Neural crest cell (in vitro differentiated cells): ENCODE measurements at regions not wholly inside any gene's neighbourhood (a gene's known extent, or its start where the extent isn't known, plus 50 kb on each side); places are given as distances from the start of the nearest gene placed in this dataset.

Source experiments
- DNase-seq: peaks from one replicate; pipeline ENCODE4 v3.0.0; 2021; ENCODE audit warnings: low read depth, mixed read lengths, low spot score
- H3K27ac Mint-ChIP-seq: one replicate; pipeline ENCODE4 v1.8.0; 2021; ENCODE audit warnings: mild to moderate bottlenecking, mixed read lengths; ENCODE audit not compliant: unreplicated experiment
- H3K27me3 Mint-ChIP-seq: 2 replicates; pipeline ENCODE4 v1.8.0; 2021; ENCODE audit warnings: low read depth, mild to moderate bottlenecking, mixed read lengths
- H3K36me3 Mint-ChIP-seq: 2 replicates; pipeline ENCODE4 v1.8.0; 2021; ENCODE audit warnings: low read depth, mild to moderate bottlenecking, mixed read lengths
- H3K4me1 Mint-ChIP-seq: 2 replicates; pipeline ENCODE4 v1.8.0; 2021; ENCODE audit warnings: mixed read lengths
- H3K4me3 Mint-ChIP-seq: one replicate; pipeline ENCODE4 v1.8.0; 2021; ENCODE audit warnings: mild to moderate bottlenecking, mixed read lengths
- H3K9me3 Mint-ChIP-seq: 2 replicates; pipeline ENCODE4 v1.8.0; 2021; ENCODE audit warnings: mixed read lengths
- CTCF ChIP-seq: fragments of 200-600 bp; sonication (generic); conservative IDR thresholded peaks from 2 replicates; pipeline ENCODE4 v1.5.0; 2021; ENCODE audit warnings: antibody characterized with exemption, mild to moderate bottlenecking

DNA sequence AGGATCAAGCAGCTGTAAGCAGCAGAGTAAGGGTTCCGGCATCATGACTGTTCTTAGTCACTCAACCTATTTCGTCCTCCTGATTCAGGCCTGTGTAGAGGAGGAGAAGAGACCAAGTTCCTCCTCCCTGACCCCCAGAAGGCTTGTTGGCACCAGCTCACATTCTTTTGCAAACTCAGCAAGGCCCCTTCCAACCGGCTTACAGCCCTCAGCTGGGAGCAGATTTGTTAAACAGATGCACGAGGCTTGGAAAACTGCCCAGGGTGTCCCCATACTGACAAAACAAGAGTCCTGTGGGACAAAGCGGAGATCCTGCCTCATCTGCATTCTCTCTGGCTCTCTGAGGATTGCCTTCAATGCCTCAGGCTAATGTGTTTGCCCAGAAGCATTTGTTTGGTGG, 113.2 kb upstream of the SOX21 start:
- TF ChIP-seq CTCF, result no peak
- Mint-ChIP-seq H3K4me3 (peak overlapping the region; percentile 14), H3K4me1 (peaks cover 39% of the 10 kb centered on the region), H3K27me3 (no peaks in the 10 kb centered on the region), H3K9me3 (no peaks in the 10 kb centered on the region), H3K36me3 (no peaks in the 10 kb centered on the region), H3K27ac (peak overlapping the region; percentile 63)
- peak; percentile 14 for DNase-seq

GRCh38 chr13:94824601-94825000, 112.3 kb upstream of the SOX21 start:
- no peaks in the 10 kb centered on the region for H3K27me3 Mint-ChIP-seq

GRCh38 chr13:94822356-94822755, 110.0 kb upstream of the SOX21 start:
- H3K36me3 Mint-ChIP-seq, result no peaks in the 10 kb centered on the region
- H3K27me3 Mint-ChIP-seq, result no peaks in the 10 kb centered on the region
- H3K9me3 Mint-ChIP-seq, result no peaks in the 10 kb centered on the region
- no peak for DNase-seq
- H3K4me3 Mint-ChIP-seq, result no peak overlapping the region
- H3K4me1 Mint-ChIP-seq, result peaks cover 12% of the 10 kb centered on the region
- no peak for TF ChIP-seq CTCF
- H3K27ac Mint-ChIP-seq, result no peak overlapping the region

More at GRCh38 chr13:94824601-94825000, 112.3 kb upstream of the SOX21 start:
- no peak for DNase-seq
- Mint-ChIP-seq H3K4me1 (peaks cover 30% of the 10 kb centered on the region), H3K9me3 (no peaks in the 10 kb centered on the region), H3K4me3 (no peak overlapping the region), H3K36me3 (no peaks in the 10 kb centered on the region), H3K27ac (no peak overlapping the region)
- TF ChIP-seq CTCF, result no peak

DNA sequence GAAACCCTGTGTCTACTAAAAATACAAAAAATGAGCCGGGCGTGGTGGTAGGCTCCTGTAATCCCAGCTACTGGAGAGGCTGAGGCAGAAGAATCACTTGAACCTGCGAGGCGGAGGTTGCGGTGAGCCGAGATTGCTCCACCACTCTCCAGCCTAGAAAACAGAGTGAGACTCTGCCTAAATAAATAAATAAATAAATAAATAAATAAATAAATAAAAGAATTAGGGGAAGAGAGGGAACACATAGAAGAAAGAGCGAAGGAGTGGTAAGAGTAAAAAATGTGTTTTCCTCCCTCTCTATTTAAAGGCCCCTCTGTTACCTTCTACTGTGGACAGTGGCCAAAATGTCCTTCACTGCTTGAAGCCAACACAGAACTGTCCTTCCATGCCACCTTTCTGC, 103.9 kb upstream of the SOX21 start:
- H3K9me3 Mint-ChIP-seq, result no peaks in the 10 kb centered on the region
- H3K4me3 Mint-ChIP-seq, result no peak overlapping the region
- peak overlapping the region; percentile 57 for H3K27ac Mint-ChIP-seq
- TF ChIP-seq CTCF, result no peak
- H3K36me3 Mint-ChIP-seq, result no peaks in the 10 kb centered on the region
- no peak for DNase-seq
- no peaks in the 10 kb centered on the region for H3K27me3 Mint-ChIP-seq
- H3K4me1 Mint-ChIP-seq, result peaks cover 10% of the 10 kb centered on the region

DNA sequence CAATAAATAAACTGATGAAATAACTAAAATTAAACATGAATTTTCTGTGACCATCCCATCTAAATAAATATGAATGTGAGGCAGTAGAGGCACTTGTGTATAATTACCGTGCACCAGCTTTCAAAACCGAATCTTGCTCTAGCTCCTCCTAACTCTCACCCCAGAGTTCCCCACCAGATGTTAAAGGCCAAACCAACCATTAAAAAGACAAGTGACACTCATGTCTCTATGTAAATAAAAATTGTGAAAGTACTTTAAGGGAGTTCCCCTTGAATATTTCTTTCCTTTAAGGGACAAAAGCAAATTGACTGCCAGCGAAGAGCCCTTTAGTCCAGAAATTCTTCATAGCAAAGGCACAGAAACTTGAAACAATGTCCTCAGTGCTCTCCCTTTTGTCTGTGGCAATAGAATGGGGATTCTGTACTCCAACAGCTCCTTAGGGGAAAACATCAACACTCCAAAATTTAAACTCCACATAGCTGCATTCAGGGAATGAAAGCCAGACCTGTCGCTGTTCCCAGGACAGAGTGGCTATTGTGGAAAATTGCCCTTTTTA, 101.7 kb upstream of the SOX21 start:
- TF ChIP-seq CTCF, result no peak
- H3K27ac Mint-ChIP-seq, result peak overlapping the region; percentile 21
- H3K4me1 Mint-ChIP-seq, result peaks cover 10% of the 10 kb centered on the region
- H3K27me3 Mint-ChIP-seq, result no peaks in the 10 kb centered on the region
- no peaks in the 10 kb centered on the region for H3K36me3 Mint-ChIP-seq
- DNase-seq, result no peak
- no peaks in the 10 kb centered on the region for H3K9me3 Mint-ChIP-seq
- H3K4me3 Mint-ChIP-seq, result no peak overlapping the region
